ENCODE measurements at regions not wholly inside any gene's neighbourhood (a gene's known extent, or its start where the extent isn't known, plus 50 kb on each side); places are given as distances from the start of the nearest gene placed in this dataset.
"Not testable (repeated sequence)": the region's sequence is repeated elsewhere in the genome, so short reads cannot be mapped to it uniquely, and the experiment has no call there.

- TF ChIP-seq, protein P1, sequence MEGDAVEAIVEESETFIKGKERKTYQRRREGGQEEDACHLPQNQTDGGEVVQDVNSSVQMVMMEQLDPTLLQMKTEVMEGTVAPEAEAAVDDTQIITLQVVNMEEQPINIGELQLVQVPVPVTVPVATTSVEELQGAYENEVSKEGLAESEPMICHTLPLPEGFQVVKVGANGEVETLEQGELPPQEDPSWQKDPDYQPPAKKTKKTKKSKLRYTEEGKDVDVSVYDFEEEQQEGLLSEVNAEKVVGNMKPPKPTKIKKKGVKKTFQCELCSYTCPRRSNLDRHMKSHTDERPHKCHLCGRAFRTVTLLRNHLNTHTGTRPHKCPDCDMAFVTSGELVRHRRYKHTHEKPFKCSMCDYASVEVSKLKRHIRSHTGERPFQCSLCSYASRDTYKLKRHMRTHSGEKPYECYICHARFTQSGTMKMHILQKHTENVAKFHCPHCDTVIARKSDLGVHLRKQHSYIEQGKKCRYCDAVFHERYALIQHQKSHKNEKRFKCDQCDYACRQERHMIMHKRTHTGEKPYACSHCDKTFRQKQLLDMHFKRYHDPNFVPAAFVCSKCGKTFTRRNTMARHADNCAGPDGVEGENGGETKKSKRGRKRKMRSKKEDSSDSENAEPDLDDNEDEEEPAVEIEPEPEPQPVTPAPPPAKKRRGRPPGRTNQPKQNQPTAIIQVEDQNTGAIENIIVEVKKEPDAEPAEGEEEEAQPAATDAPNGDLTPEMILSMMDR (IDR thresholded peaks at IDR 0.05; ENCODE audit: low read depth, low read length), result not testable (repeated sequence)
- TF ChIP-seq POLR2A (IDR thresholded peaks at IDR 0.05; ENCODE audit: extremely low read depth, insufficient read length); MYC (IDR thresholded peaks at IDR 0.05; ENCODE audit: low read depth, low read length): not testable (repeated sequence)
- TF ChIP-seq, protein P2, sequence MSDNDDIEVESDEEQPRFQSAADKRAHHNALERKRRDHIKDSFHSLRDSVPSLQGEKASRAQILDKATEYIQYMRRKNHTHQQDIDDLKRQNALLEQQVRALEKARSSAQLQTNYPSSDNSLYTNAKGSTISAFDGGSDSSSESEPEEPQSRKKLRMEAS (IDR thresholded peaks at IDR 0.05; ENCODE audit: low read depth, low read length), result not testable (repeated sequence)
These were observed 69.2 kb upstream of the GALNT7 start for GRCh38 chr4:173099447-173099846.
